HG03520 (cell line): ENCODE measurements at regions not wholly inside any gene's neighbourhood (a gene's known extent, or its start where the extent isn't known, plus 50 kb on each side); places are given as distances from the start of the nearest gene placed in this dataset.

Experiments
- ATAC-seq: cut with Tn5 transposase; IDR thresholded peaks from one replicate; pipeline ENCODE4 v1.9.1; 2021; ENCODE audit warnings: mild to moderate bottlenecking, moderate library complexity; ENCODE audit not compliant: unreplicated experiment

GRCh38 chr1:4404854-4405590, 249.4 kb upstream of the AJAP1 start:
- no peak for ATAC-seq

GRCh38 chr1:4407851-4408250, 246.6 kb upstream of the AJAP1 start:
- ATAC-seq: no peak

- ATAC-seq: no peak
Observed at GRCh38 chr1:4408380-4408779, 246.0 kb upstream of the AJAP1 start.

- ATAC-seq: no peak
Observed at GRCh38 chr1:4411862-4412261, 242.5 kb upstream of the AJAP1 start.

- ATAC-seq: no peak
Observed at GRCh38 chr1:4415476-4415875, 238.9 kb upstream of the AJAP1 start.

- no peak for ATAC-seq
Observed at GRCh38 chr1:4416189-4416588, 238.2 kb upstream of the AJAP1 start.

GRCh38 chr1:4418021-4418420, 236.4 kb upstream of the AJAP1 start:
- no peak for ATAC-seq

- no peak for ATAC-seq
Observed at GRCh38 chr1:4421986-4422385, 232.4 kb upstream of the AJAP1 start.

GRCh38 chr1:4422504-4423289, 231.7 kb upstream of the AJAP1 start:
- ATAC-seq: no peak

- no peak for ATAC-seq
Observed at GRCh38 chr1:4424254-4424653, 230.2 kb upstream of the AJAP1 start.

GRCh38 chr1:4424766-4425165, 229.6 kb upstream of the AJAP1 start:
- ATAC-seq: no peak

GRCh38 chr1:4425892-4426291, 228.5 kb upstream of the AJAP1 start:
- ATAC-seq: no peak

- no peak for ATAC-seq
Observed at GRCh38 chr1:4428711-4429110, 225.7 kb upstream of the AJAP1 start.

- ATAC-seq: no peak
Observed at GRCh38 chr1:4430406-4431365, 223.7 kb upstream of the AJAP1 start.

GRCh38 chr1:4431491-4431890, 222.9 kb upstream of the AJAP1 start:
- no peak for ATAC-seq

- ATAC-seq: no peak
Observed at GRCh38 chr1:4433075-4433474, 221.3 kb upstream of the AJAP1 start.

GRCh38 chr1:4444086-4444485, 210.3 kb upstream of the AJAP1 start:
- no peak for ATAC-seq

GRCh38 chr1:4447778-4448420, 206.5 kb upstream of the AJAP1 start:
- no peak for ATAC-seq

GRCh38 chr1:4449972-4450371, 204.4 kb upstream of the AJAP1 start:
- no peak for ATAC-seq

- no peak for ATAC-seq
Observed at GRCh38 chr1:4452701-4453100, 201.7 kb upstream of the AJAP1 start.

GRCh38 chr1:4460052-4460451, 194.4 kb upstream of the AJAP1 start:
- ATAC-seq: no peak
